Activated CD4-positive, alpha-beta T cell treated with anti-CD3 and anti-CD28 coated beads for 1 hour (primary cell): ENCODE measurements at regions not wholly inside any gene's neighbourhood (a gene's known extent, or its start where the extent isn't known, plus 50 kb on each side); places are given as distances from the start of the nearest gene placed in this dataset.
"Not testable (repeated sequence)": the region's sequence is repeated elsewhere in the genome, so short reads cannot be mapped to it uniquely, and the experiment has no call there.

Source experiments
- DNase-seq: peaks from one replicate; pipeline ENCODE4 v3.0.0-alpha.2; 2020

DNA sequence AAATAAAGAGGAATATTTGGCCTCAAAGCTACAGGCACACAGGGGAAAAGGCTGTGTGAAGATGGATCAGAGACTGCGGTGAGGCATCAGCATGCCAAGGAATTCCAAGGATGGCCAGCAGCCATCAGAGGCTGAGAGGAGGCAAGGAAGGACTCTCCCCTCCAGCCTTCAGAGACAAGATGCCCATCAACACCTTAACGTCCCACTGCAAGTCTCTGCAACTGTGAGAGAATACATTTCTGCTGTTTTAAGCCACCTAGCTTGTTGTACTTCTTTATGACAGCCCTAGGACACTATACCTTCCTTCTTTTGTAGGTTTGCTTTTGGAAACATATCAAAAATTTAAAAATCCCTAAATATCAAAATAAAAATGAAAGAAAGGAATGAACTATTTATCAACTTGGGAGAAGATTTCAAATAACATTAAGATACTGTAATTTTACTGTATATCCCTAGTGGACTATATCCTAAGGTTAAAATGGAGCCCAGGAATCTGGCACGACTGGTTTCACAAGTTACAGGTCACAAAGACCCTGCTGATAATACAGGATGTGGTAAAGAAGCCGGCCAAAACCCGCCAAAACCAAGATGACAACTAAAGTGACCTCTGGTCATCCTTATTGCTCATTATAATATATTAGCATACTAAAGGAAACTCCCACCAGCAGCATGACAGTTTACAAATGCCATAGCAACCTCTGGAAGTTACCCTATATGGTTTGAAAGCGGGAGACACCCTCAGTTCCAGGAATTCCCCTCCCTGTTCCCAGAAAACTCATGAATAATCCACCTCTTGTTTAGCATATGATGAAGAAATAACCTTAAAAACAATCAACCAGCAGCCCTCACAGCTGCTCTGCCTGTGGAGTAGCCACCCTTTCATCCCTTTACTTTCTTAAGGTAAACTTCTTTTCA, 185.2 kb downstream of the AVL9 start:
- no peak for DNase-seq

DNA sequence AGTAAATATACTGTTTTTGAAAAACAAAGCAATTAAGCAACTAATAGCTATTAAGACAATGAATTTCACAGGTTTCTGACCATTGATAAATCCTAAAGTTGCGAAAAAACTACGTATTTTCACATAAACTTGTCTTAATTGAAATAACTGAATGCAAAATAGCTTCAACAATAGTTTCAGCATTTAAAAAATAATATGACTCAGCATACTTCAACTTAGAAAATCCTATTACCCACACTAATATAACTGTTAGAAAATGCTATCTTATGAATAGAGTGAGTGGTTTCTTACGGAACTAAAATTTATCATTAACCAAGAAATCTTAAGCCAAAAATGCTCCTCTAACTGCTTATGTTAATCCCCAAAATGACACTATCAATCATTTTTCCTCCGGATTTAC, 183.9 kb downstream of the AVL9 start:
- no peak for DNase-seq

DNA sequence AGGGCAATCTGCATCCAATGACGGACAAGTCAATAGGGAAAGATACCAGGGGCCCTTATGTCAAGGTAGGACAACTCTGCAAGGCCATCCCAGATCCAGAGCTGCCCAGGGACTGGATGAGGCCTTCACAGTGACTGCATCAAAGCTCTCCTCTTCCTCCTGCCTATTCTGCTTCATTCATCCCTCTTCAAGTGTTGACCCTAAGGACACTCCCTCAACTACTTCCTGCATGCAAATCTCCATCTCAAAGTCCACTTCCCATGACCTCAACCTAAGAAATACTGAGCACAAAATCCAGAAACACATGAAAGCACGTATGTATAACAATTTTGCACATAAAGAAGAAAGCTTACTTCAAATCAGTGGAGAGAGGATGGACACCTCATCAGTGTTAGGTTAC, 182.3 kb downstream of the AVL9 start:
- DNase-seq, result no peak

DNA sequence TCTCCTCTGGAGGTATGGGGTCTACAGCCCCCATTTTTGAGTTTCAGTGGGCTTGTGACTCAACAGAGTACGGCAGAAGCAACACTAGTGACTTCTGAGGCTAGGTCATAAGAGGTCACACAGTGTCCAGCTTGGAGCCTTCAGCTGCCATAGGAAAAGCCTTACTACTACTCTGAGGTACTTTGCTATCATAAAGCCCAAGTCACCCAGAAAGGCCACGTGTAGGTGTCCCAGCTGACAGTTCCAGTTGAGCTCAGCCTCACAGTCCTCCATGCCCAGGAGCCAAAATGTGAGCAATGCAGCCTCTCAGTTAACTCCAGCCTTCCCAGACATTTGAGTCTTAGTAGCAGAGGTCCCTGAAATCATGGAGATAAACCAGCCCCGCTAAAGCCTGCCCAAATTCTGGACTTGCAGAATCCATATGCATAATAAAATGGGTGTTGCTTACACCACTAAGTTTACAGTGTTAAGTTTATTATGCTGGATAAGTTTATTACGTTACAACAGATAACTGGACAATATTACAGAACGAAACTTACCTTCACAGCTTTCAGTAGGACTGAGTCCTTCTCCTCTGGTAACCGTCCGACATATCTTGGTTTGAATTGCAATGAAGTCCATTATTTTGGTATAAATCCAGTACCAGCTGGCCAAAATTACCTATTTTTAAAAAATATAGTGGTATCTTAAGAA, 181.1 kb downstream of the AVL9 start:
- no peak for DNase-seq

DNA sequence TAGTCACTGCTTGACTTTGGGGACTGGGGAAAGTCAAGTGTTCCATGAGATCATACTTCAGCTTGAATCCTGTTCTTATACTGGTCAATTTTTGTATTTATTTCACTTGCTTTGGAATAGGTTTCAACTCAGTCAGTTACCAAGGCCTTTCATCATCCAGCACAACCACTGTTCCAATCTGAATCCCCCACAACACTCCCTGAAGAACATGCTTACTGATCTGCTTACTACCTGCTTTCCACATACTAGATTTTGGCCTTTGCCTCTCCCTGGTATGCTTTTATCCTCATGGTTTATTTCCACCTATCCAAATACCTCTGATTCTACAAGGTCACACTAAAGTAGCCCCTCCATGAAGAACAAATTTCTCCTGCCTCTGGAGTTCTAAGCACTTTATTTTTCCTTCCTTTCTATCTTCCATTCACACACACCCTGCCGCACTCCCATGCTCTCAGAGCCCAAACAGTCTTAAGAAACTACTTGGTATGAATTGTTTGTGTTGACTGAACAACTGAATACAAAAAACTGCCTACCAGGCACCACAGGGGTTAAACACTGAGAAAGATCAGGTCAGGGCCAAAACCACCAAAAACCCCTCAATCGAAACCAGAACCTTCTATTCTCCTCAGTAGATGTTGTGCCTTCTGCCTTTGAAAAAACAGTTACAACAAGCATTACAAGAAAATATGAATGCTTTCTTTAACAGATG, 178.1 kb downstream of the AVL9 start:
- DNase-seq, result no peak

DNA sequence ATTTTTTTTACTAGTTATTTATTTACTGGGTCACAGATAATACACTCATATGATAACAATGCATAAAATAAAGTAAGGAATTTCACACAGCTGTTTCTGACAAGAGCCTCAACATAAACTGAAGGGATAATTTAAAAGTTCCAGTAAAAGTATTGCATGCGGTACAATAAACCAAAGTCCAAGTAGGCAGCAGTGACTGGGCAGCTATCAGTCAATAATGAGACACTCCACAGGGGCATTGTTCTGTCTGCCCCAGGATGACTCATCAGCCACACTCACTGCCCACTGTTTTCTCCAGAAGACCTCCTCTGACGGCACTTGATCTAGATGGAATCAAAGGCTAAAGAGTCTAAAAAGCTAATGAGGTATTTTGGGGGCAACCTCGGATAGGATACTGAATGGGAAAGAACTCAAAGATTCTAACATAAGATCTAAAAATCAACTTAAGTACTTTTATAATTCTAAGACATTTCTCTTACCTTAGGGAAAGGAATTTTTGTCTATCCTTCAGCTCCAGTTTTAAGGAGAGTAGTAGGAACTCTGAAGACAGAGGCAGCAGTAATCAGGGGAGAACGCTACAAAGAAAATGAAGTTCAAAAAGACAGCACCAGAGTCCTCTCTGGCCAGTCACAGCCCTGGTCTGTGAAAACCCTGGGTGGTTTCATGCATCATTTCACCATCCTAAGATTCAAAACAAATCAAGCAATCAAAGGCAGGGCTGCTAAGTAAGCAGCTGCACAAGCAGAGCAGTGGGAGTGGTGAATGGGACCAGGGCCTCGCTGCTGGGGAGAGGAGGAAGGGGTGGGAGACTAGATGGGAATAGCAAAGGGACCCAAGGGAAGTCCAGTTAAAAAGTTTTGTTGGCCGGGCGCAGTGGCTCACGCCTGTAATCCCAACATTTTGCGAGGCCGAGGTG, 175.1 kb downstream of the AVL9 start:
- DNase-seq, result no peak

DNA sequence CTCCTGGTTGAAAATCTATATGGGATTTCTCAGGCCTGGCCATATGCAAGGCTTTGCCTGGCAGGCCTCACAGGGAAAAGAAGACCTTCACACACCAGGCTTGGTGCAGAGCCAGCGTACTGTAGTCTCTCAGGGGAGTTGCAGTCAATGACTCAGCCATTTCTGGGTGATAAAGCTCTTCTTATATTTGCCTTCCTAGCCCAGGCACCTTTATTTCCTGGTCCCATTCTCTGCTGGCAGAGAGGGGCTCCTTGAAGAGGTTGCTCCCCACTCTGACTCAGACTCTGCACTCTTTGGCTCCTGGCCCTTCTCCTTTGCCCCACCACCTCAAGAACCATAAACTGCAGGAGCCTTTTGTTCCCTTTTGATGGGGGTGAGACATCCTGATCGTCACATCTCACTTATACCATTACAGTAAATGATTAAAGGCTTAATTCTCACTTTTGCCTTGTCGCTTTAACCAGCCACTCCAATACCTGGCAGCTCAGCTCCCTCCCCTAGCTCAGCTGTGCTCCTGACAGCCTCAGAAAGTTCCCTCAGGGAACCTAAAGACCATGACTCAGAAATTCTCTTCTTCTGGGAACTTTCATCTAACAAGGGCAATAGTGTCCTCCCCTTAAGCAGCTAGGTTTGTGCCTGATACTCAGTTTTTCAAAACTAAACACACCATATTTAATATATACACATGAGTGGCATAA, 174.0 kb downstream of the AVL9 start:
- not testable (repeated sequence) for DNase-seq

DNA sequence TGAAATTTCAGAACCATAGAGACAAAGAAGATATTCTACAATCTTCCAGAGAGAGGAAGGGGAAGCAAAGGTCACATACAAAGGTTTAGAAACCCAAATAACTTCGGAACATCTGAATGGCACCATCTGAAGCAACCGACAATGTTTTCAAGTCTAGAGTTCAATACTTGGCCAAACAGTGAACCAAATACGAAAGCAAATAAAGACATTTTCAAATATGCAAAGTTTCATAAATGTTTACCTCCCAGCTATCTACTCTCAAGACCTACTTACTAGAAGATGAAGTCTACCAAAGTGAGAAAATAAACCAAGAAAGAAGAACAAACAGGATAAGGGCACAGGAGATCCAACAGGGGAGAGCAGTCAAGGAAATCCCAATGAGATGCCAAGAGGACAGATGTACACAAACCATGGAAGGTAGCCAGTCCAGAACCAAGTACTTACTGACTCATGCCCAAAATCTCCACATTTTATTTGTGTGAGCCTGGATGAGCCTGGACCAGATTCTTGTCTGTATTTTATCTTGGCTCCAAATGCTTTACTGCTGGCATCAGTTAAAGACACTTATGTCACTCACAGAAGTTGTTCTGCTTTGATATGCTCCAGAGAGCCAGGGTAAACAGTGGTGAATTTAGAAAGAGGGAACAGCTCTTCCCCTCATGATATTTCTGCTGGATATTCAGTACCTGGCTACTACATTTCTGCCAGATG, 173.3 kb downstream of the AVL9 start:
- DNase-seq, result not testable (repeated sequence)

DNA sequence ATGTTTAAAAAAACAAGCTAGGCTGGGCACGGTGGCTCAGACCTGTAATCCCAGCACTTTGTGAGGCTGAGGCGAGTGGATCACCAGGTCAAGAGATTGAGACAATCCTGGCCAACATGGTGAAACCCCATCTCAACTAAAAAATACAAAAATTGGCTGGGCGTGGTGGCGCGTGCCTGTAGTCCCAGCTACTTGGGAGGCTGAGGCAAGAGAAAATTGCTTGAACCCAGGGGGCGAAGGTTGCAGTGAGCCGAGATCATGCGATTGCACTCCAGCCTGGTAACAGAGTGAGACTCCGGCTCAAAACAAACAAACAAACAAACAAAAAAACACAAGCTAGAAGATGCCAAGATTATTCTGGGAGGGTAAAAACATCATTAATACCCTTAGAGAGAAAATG, 172.3 kb downstream of the AVL9 start:
- not testable (repeated sequence) for DNase-seq

DNA sequence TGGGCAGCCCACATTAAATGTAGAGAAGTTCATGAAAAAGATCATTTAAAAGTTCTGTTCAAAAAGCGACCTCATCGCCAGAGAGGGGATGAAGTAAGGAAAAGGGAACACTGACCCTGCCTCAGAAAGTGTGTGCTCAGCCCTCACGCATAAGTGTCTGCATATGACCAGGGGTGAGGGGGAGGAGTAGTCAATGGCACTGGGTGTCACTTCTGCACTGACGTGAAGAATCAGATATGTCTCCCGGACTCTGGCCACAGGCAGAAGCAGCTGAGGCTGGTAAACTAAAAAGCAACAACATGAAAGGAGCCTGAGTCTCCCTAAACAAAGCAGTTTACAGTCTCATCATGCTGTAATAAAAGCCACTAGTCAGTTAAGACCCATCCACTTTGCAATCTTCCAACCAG, 168.5 kb downstream of the AVL9 start:
- not testable (repeated sequence) for DNase-seq

DNA sequence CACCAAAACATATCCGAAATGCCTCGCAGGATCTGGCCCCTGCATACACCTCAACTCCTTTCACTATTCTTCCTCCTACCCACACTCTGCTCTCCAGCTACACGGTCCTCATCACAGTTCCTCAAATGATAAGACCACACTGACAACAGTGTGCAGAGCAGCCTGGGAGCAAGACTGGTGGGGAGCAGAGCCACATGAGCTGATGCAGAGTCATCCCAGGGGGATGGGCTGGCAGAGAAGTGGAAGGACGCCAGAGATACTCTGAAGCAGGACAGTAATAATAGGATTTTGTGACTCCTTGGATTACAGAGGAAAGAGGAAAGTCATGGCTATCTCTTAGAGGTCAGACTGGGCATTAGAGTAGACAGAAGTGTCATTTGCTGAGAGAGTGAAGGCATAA, 167.2 kb downstream of the AVL9 start:
- DNase-seq, result not testable (repeated sequence)

DNA sequence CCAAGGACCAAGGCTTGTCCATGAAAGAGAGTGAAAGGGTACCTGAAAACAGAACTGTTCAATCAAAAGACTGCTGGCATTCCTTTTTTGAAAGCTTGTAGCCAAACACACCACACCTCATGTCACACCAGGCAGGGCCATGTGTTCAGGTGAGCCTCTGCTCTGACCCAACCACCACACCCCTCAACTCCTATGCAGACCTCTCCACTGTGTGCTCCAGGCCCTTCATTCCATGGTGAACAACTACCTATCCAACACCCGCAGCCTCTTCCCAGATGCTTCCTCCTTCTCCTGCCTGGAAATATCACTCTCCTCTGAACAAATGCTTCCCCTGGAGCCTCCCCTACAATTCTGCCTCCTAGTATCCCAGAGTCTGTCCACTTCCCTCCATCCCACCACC, 166.6 kb downstream of the AVL9 start:
- no peak for DNase-seq

DNA sequence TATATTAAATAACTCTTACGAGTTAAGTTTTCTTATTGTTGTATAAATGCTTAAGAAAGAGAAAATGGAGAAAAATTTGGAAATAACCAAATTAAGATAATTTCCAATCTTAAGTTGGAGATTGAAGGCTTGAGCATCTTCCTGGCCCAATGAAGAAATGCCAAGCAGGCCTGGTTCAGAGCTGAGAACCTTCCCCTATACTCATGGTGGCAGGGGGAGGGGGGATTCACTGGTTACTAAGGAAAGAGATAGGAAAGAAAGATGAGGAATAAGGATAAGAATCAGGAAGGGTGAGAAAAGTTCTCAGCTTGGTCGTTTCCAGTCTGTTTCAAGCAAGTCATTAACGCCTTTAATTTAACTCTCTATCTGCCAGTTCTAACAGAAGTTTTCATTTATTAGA, 166.2 kb downstream of the AVL9 start:
- DNase-seq, result no peak

DNA sequence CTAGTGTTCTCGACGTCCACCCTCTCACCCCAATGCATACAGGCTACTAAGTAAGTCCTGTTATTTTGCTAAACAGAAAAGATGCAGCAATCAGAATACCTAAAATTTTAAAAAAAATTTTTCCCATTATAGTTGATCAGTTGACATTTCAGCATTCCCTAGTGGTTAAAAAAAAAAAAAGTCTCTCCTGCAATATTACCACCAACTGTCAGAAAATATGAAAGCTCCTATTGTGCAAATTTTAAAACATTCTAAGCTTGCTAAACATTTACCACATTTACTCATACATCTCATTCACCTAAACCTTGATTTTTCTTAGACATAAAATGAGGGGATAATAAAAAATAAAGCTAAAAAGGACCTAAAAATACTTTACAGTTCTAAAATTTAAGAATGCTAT, 165.6 kb downstream of the AVL9 start:
- no peak for DNase-seq

DNA sequence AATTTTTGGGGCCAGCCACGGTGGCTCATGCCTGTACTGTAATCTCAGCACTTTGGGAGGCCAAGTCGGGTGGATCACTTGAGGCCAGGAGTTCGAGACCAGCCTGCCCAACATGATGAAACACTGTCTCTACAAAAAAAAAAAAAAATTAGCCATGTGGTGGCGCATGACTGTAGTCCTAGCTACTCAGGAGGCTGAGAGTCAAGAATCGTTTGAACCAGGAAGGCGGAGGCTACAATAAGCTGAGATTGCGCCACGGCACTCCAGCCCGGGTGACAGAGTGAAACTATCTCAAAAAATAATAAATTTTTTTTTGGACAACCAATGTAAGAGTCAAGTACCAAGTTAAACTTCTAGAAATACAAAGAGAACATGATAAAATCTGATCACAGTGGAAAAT, 164.6 kb downstream of the AVL9 start:
- DNase-seq, result no peak

DNA sequence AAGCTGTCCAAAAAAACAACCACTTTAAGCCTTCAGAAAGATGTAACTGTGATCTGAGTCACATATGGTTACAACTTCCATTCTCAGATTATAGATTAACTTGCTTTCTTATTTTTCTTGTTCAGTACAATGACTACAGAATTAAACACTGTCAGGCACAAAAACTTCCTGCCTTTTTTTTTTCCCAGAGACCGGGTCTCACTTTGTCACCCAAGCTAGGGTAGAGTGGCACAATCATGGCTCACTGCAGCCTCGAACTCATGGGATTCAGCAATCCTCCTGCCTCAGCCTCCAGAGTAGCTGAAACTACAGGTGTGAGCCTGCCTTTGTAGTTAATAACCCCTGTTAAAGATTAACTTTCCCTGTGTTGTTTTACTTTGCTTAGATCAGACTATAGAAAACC, 163.2 kb downstream of the AVL9 start:
- no peak for DNase-seq

DNA sequence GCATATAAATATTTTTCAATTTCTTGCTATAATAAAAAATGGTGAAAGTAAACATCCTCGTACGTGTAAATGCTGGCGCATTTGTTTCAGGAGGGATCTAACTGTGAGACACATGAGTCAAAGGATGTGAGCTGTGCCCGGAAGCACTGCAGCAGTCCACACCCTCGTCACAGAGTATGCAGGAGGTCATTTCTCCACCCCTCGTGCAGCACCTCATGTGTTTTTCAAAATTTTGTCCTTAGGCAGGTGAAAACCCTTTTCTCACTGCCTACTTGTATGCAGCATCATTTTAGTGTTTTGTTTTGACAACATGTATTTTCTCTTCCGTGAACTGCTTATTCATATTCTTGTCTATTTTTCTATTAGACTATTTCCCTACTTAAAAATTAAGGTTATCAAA, 162.7 kb downstream of the AVL9 start:
- DNase-seq, result no peak

DNA sequence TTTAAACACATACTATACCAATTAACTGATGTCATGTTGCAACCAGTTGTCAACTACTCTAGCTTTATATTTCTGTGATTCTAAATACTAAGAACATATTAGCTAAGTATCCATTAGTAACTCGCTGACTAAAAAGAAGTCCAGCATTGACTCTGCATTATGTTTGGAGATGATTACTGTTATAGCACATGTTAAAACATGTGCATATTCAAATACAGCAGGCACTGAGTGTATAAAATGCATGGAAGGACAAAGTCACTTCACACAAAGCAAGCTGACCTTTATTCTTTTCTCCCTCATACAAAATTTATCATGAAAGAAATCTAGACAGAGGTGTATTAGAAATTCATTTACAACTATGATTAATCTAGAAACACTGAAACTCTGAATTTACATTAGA, 159.3 kb downstream of the AVL9 start:
- not testable (repeated sequence) for DNase-seq

DNA sequence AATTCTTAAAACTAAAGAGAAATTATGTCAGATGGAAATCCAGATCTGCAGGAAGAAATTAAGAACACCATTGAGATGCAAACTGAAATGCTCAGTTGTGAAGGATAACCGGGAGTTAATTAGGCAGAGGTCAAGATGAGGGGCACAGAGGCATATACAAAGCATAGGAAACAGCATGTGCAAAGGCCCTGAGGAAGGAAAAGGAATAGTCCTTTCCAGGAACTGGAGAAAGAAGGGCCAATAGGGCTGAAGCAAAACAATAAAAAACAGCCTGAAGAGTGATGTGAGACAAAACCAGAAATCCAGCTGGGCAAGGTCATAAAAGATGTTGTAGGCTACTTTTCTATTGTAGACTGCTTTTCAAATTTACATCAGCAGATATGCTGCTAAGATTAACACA, 155.1 kb downstream of the AVL9 start:
- DNase-seq, result not testable (repeated sequence)

DNA sequence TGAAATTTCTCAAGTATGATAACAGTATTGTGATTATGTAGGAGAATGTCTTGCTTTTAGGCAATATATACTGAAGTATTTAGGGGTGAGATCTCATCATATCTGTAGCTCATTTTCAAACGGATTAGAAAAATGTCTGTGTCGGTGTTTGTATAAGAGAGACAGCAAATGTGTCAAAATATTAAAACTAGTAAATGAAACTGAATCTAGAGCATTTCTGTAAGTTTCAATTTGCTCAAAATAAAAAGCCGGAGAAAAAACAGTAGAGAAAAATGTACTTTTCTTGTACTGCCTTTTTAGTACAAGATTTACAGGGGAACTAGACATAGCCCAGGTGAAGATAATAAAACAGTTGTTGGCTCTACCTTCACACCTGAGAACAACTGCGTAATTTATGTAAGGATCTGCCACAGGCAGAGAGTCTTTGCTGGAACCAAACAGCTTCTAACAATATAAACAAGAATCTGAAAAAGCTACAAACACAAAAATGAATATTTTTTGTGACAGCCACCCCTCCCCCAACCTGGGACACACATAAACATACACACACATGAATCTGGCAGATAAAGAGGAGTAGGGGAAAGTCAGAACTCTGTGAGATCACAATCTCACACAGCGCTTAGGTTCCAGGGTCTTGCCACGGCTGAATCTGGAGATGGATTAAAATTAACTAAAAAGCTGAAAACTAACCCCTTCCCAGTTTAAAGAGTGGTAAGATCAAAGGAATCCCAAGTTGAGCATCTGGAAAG, 153.3 kb downstream of the AVL9 start:
- no peak for DNase-seq
